ENCODE measurements at regions not wholly inside any gene's neighbourhood (a gene's known extent, or its start where the extent isn't known, plus 50 kb on each side); places are given as distances from the start of the nearest gene placed in this dataset.

GRCh38 chr22:40116496-40117200 lies 61.1 kb upstream of the TNRC6B start:
- Histone ChIP-seq H3K4ac (replicated peaks; ENCODE audit: insufficient read length, low read depth, low read length) (no peak overlapping the region), H3K23ac (ENCODE audit: insufficient read length) (no peak overlapping the region), H3K9ac (replicated peaks in 1 of 4; ENCODE audit: extremely low read depth in 1 of 4, low read depth in 3 of 4, low read length in 3 of 4) (no peak overlapping the region), H4K8ac (ENCODE audit: extremely low read depth, insufficient read depth, low read length) (no peak overlapping the region), H3K14ac (ENCODE audit: insufficient read length) (no peak overlapping the region), H3K56ac (replicated peaks; ENCODE audit: insufficient read length, low read depth, low read length) (no peak overlapping the region), H3K23me2 (ENCODE audit: low read depth, low read length) (no peaks in the 10 kb centered on the region), H2AK5ac (ENCODE audit: low read depth, low read length) (no peak overlapping the region), H3K79me1 (ENCODE audit: low read depth, low read length) (no peaks in the 10 kb centered on the region; the same call in 1 of the 2 replicates), H2AFZ (ENCODE audit: low read length) (no peak overlapping the region), H4K20me1 (replicated peaks in 1 of 2; ENCODE audit: control insufficient read depth in 1 of 2, insufficient read depth in 2 of 2, low read length in 2 of 2) (peaks cover 2 to 5% of the 10 kb centered on the region in 2 experiments), H4K5ac (ENCODE audit: insufficient read length, low read depth, low read length) (no peak overlapping the region), H3K4me2 (ENCODE audit: insufficient read depth in 1 of 2, low read depth in 2 of 2, low read length in 2 of 2) (no peak overlapping the region), H3K9me3 (ENCODE audit: insufficient read depth in 2 of 2, low read depth in 1 of 2, low read length in 1 of 2) (no peaks in the 10 kb centered on the region), H2BK5ac (ENCODE audit: low read depth, low read length) (no peak overlapping the region), H3K27ac (ENCODE audit: low read depth, low read length) (no peak overlapping the region), H3K27me3 (replicated peaks in 1 of 4; ENCODE audit: control insufficient read depth in 3 of 4, extremely low read depth in 1 of 4, insufficient read depth in 3 of 4, low read length in 3 of 4) (no peaks in the 10 kb centered on the region), H3K4me3 (ENCODE audit: extremely low read depth in 1 of 4, insufficient read depth in 2 of 4, low read depth in 3 of 4, low read length in 4 of 4) (no peak overlapping the region), H2BK12ac (ENCODE audit: low read depth, low read length) (no peak overlapping the region), H3K36me3 (ENCODE audit: control insufficient read depth in 2 of 4, insufficient read depth in 4 of 4, low read length in 3 of 4) (no peaks in the 10 kb centered on the region), H2BK120ac (replicated peaks; ENCODE audit: low read depth, low read length) (no peak overlapping the region), H3K4me1 (replicated peaks in 1 of 4; ENCODE audit: control insufficient read depth in 3 of 4, insufficient read depth in 4 of 4, low read length in 3 of 4) (peaks cover 0 to 2% (median under 1%) of the 10 kb centered on the region in 4 experiments; a peak in 3 of 7 replicates), H2BK20ac (ENCODE audit: low read length) (no peak overlapping the region), H3K79me2 (ENCODE audit: control insufficient read depth in 1 of 2, insufficient read depth in 2 of 2, low read length in 2 of 2) (no peaks in the 10 kb centered on the region), H2BK15ac (ENCODE audit: low read length) (no peak overlapping the region), H4K91ac (replicated peaks; ENCODE audit: insufficient read length, low read length) (no peak overlapping the region), H3K18ac (ENCODE audit: extremely low read depth, low read length) (no peak overlapping the region)
- ChIA-PET POLR2A (ENCODE audit: partially characterized antibody) (no interaction called here), CTCF (ENCODE audit: partially characterized antibody) (interaction anchor here (0.5 kb wide), 1 partner anchor 771 kb away, joined by 4 read pairs; no protein-coding TSS in a partner anchor)
- no peak for DNase-seq (ENCODE audit: low read depth in 1 of 2, low spot score in 2 of 2)
- FAIRE-seq: no peak
- whole genome bisulfite sequencing, 2 experiments (ENCODE audit: extremely low coverage in 1 of 2, insufficient coverage in 1 of 2, insufficient read length in 1 of 2, insufficient replicate concordance in 2 of 2, low coverage in 1 of 2, low lambda C conversion rate in 2 of 2, missing lambda C conversion rate in 1 of 2): 91% methylated on average over 4 of the region's 4 CpGs; no CpG with 5 or more reads in 1 of the 2 experiments
- TF ChIP-seq CEBPB (IDR thresholded peaks at IDR 0.05; ENCODE audit: low read depth, low read length): no peak
- no peak for TF ChIP-seq EGR1 (IDR thresholded peaks at IDR 0.05; ENCODE audit: borderline replicate concordance, low read depth, low read length)
- no peak for TF ChIP-seq CHD1 (IDR thresholded peaks at IDR 0.05; ENCODE audit: low read depth, low read length)
- TF ChIP-seq RAD21 (IDR thresholded peaks at IDR 0.05 in 1 of 2, conservative IDR thresholded peaks at IDR 0.05 in 1 of 2; ENCODE audit: low read depth in 2 of 2, low read length in 2 of 2): no peak
- TF ChIP-seq TCF12 (IDR thresholded peaks at IDR 0.05; ENCODE audit: low read depth, low read length): no peak
- TF ChIP-seq ZNF274 (IDR thresholded peaks at IDR 0.05; ENCODE audit: borderline replicate concordance, extremely low read depth, low read length): no peak
- TF ChIP-seq SAP30 (IDR thresholded peaks at IDR 0.05; ENCODE audit: insufficient read depth, insufficient replicate concordance, low read length): no peak
- TF ChIP-seq ATF2 (IDR thresholded peaks at IDR 0.05; ENCODE audit: low read length): no peak
- no peak for TF ChIP-seq EP300 (IDR thresholded peaks at IDR 0.05; ENCODE audit: borderline replicate concordance in 1 of 2, low read depth in 2 of 2, low read length in 2 of 2)
- TF ChIP-seq SP4 (IDR thresholded peaks at IDR 0.05; ENCODE audit: low read length): no peak
- no peak for TF ChIP-seq RBBP5 (IDR thresholded peaks at IDR 0.05; ENCODE audit: borderline replicate concordance, low read depth, low read length)
